ENCODE measurements at regions not wholly inside any gene's neighbourhood (a gene's known extent, or its start where the extent isn't known, plus 50 kb on each side); places are given as distances from the start of the nearest gene placed in this dataset.

DNA sequence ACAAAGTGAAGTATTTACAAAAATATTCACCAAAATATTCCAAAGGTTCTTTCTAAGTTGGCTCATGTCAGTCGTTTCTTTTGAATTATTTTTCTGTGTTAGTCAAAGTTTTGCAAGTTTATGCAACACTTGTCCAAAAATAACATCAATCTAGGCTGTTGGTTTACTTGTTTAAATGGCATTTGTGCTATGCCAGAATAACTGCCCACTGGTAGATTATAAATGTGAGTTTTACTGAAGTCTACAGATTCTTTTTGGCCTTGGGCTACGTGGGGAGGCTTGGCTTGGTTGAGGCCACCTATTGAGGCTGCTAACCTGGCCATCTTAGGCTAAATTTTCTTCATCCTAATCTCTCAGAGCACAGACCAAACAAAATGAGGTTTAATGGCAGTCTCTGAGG lies 1091.9 kb upstream of the RAG2 start:
- TF ChIP-seq TAF1 (IDR thresholded peaks at IDR 0.05; ENCODE audit: borderline replicate concordance, low read depth, low read length): no peak
- TF ChIP-seq POLR2AphosphoS5 (IDR thresholded peaks at IDR 0.05; ENCODE audit: low read depth, low read length): no peak
